Body of pancreas (tissue), 4 donors: ENCODE measurements at regions not wholly inside any gene's neighbourhood (a gene's known extent, or its start where the extent isn't known, plus 50 kb on each side); places are given as distances from the start of the nearest gene placed in this dataset.

Source experiments
- CTCF ChIP-seq, 7 experiments: fragments of 450-650 bp in 4 of 7; fragments of 200-600 bp in 3 of 7; sonication (generic) in 3 of 7; IDR thresholded peaks; one replicate each; pipeline ENCODE4 v1.5.1; 2016 to 2019; ENCODE audit warnings: antibody characterized with exemption in 7 of 7
- POLR2A ChIP-seq, 3 donors: fragments of 450-650 bp; IDR thresholded peaks; one replicate each; pipeline ENCODE4 v1.6.1; 2016; ENCODE audit warnings: antibody characterized with exemption in 3 of 3, mild to moderate bottlenecking in 2 of 3

GRCh38 chr18:73979742-73980141 is 167.9 kb downstream of the FBXO15 start:
- TF ChIP-seq CTCF (IDR thresholded peaks at IDR 0.05) (no peak), POLR2A (IDR thresholded peaks at IDR 0.05) (no peak)
